PC-9 (cell line): ENCODE measurements at regions not wholly inside any gene's neighbourhood (a gene's known extent, or its start where the extent isn't known, plus 50 kb on each side); places are given as distances from the start of the nearest gene placed in this dataset.

Source experiments
- CTCF ChIP-seq: fragments of 200-600 bp; sonication (generic); conservative IDR thresholded peaks from 2 replicates; pipeline ENCODE4 v1.6.1; 2017; ENCODE audit warnings: mixed run types, antibody characterized with exemption, mild to moderate bottlenecking, moderate library complexity
- EZH2 ChIP-seq: fragments of 200-600 bp; sonication (generic); IDR thresholded peaks from 2 replicates; pipeline ENCODE4 v1.8.0; 2017; ENCODE audit warnings: antibody characterized with exemption, low read depth

GRCh38 chr3:16673530-16673929 is 68.3 kb upstream of the DAZL start:
- no peak for TF ChIP-seq CTCF
- TF ChIP-seq EZH2, result no peak
